ENCODE measurements at regions not wholly inside any gene's neighbourhood (a gene's known extent, or its start where the extent isn't known, plus 50 kb on each side); places are given as distances from the start of the nearest gene placed in this dataset.
"Not testable (repeated sequence)": the region's sequence is repeated elsewhere in the genome, so short reads cannot be mapped to it uniquely, and the experiment has no call there.

- Histone ChIP-seq H3K9ac (ENCODE audit: low read depth, low read length, poor library complexity, severe bottlenecking) (no peak overlapping the region), H2AFZ (ENCODE audit: low read length) (no peak overlapping the region), H3K4me1 (ENCODE audit: insufficient read depth, low read length, poor library complexity, severe bottlenecking) (no peaks in the 10 kb centered on the region), H3K79me2 (ENCODE audit: insufficient read depth, low read length) (no peaks in the 10 kb centered on the region), H4K20me1 (ENCODE audit: insufficient read depth, low read length, poor library complexity, severe bottlenecking) (no peaks in the 10 kb centered on the region), H3K9me2 (replicated peaks; ENCODE audit: low read depth, low read length) (no peaks in the 10 kb centered on the region), H3K9me3 (ENCODE audit: insufficient read depth, low read depth, low read length) (no peaks in the 10 kb centered on the region), H3K27me3 (ENCODE audit: insufficient read depth, low read length, poor library complexity, severe bottlenecking) (no peaks in the 10 kb centered on the region), H3F3A (ENCODE audit: low read depth) (no peaks in the 10 kb centered on the region), H3K4me2 (ENCODE audit: low read depth, low read length, poor library complexity, severe bottlenecking) (no peak overlapping the region), H3K36me3 (ENCODE audit: insufficient read depth, low read length) (no peaks in the 10 kb centered on the region), H3K4me3 (ENCODE audit: low read length, poor library complexity, severe bottlenecking) (no peak overlapping the region)
- TF ChIP-seq CTCF (conservative IDR thresholded peaks at IDR 0.05; ENCODE audit: low read length) (no peak), EZH2phosphoT487 (IDR thresholded peaks at IDR 0.05; ENCODE audit: borderline replicate concordance) (no peak)
Observed at GRCh38 chr9:78407636-78408312, 110.8 kb downstream of the PSAT1 start.

- Histone ChIP-seq H3K9me3 (ENCODE audit: insufficient read depth, low read depth, low read length) (no peaks in the 10 kb centered on the region), H2AFZ (ENCODE audit: low read length) (no peak overlapping the region), H3K4me2 (ENCODE audit: low read depth, low read length, poor library complexity, severe bottlenecking) (no peak overlapping the region), H3K9ac (ENCODE audit: low read depth, low read length, poor library complexity, severe bottlenecking) (no peak overlapping the region), H3K9me2 (replicated peaks; ENCODE audit: low read depth, low read length) (no peaks in the 10 kb centered on the region), H3F3A (ENCODE audit: low read depth) (no peaks in the 10 kb centered on the region), H4K20me1 (ENCODE audit: insufficient read depth, low read length, poor library complexity, severe bottlenecking) (no peaks in the 10 kb centered on the region), H3K36me3 (ENCODE audit: insufficient read depth, low read length) (no peaks in the 10 kb centered on the region), H3K4me3 (ENCODE audit: low read length, poor library complexity, severe bottlenecking) (no peak overlapping the region), H3K4me1 (ENCODE audit: insufficient read depth, low read length, poor library complexity, severe bottlenecking) (no peaks in the 10 kb centered on the region), H3K27me3 (ENCODE audit: insufficient read depth, low read length, poor library complexity, severe bottlenecking) (no peaks in the 10 kb centered on the region), H3K79me2 (ENCODE audit: insufficient read depth, low read length) (no peaks in the 10 kb centered on the region)
- no peak for TF ChIP-seq EZH2phosphoT487 (IDR thresholded peaks at IDR 0.05; ENCODE audit: borderline replicate concordance)
Observed at GRCh38 chr9:78408388-78408787, 111.5 kb downstream of the PSAT1 start.

GRCh38 chr9:78409928-78410510 is 113.1 kb downstream of the PSAT1 start:
- H3K9me2 ChIP-seq (replicated peaks; ENCODE audit: low read depth, low read length); H3F3A ChIP-seq (ENCODE audit: low read depth); H4K20me1 ChIP-seq (ENCODE audit: insufficient read depth, low read length, poor library complexity, severe bottlenecking); H3K4me2 ChIP-seq (ENCODE audit: low read depth, low read length, poor library complexity, severe bottlenecking); H3K9me3 ChIP-seq (ENCODE audit: insufficient read depth, low read depth, low read length); H3K79me2 ChIP-seq (ENCODE audit: insufficient read depth, low read length); H3K36me3 ChIP-seq (ENCODE audit: insufficient read depth, low read length); H3K27me3 ChIP-seq (ENCODE audit: insufficient read depth, low read length, poor library complexity, severe bottlenecking); H3K4me1 ChIP-seq (ENCODE audit: insufficient read depth, low read length, poor library complexity, severe bottlenecking); H3K4me3 ChIP-seq (ENCODE audit: low read length, poor library complexity, severe bottlenecking); H2AFZ ChIP-seq (ENCODE audit: low read length); H3K9ac ChIP-seq (ENCODE audit: low read depth, low read length, poor library complexity, severe bottlenecking): not testable (repeated sequence)

- no peaks in the 10 kb centered on the region for H3K36me3 ChIP-seq (ENCODE audit: insufficient read depth, low read length)
- no peak overlapping the region for H2AFZ ChIP-seq (ENCODE audit: low read length)
- H3K9me3 ChIP-seq (ENCODE audit: insufficient read depth, low read depth, low read length) = no peaks in the 10 kb centered on the region
- H3K27me3 ChIP-seq (ENCODE audit: insufficient read depth, low read length, poor library complexity, severe bottlenecking) = no peaks in the 10 kb centered on the region
- no peaks in the 10 kb centered on the region for H3F3A ChIP-seq (ENCODE audit: low read depth)
- no peak overlapping the region for H3K4me3 ChIP-seq (ENCODE audit: low read length, poor library complexity, severe bottlenecking)
- H3K4me1 ChIP-seq (ENCODE audit: insufficient read depth, low read length, poor library complexity, severe bottlenecking) = no peaks in the 10 kb centered on the region
- no peaks in the 10 kb centered on the region for H3K79me2 ChIP-seq (ENCODE audit: insufficient read depth, low read length)
- TF ChIP-seq EZH2phosphoT487 (IDR thresholded peaks at IDR 0.05; ENCODE audit: borderline replicate concordance) (no peak), CTCF (conservative IDR thresholded peaks at IDR 0.05; ENCODE audit: low read length) (no peak)
- H4K20me1 ChIP-seq (ENCODE audit: insufficient read depth, low read length, poor library complexity, severe bottlenecking) = no peaks in the 10 kb centered on the region
- no peak overlapping the region for H3K9ac ChIP-seq (ENCODE audit: low read depth, low read length, poor library complexity, severe bottlenecking)
- H3K9me2 ChIP-seq (replicated peaks; ENCODE audit: low read depth, low read length) = no peaks in the 10 kb centered on the region
- no peak overlapping the region for H3K4me2 ChIP-seq (ENCODE audit: low read depth, low read length, poor library complexity, severe bottlenecking)
Observed at GRCh38 chr9:78422309-78422708, 125.4 kb downstream of the PSAT1 start.
